GM19372 (cell line): ENCODE measurements at regions not wholly inside any gene's neighbourhood (a gene's known extent, or its start where the extent isn't known, plus 50 kb on each side); places are given as distances from the start of the nearest gene placed in this dataset.

Experiments used
- ATAC-seq: cut with Tn5 transposase; IDR thresholded peaks from one replicate; pipeline ENCODE4 v1.9.1; 2021; ENCODE audit warnings: mild to moderate bottlenecking, low read depth, moderate library complexity; ENCODE audit not compliant: unreplicated experiment

DNA sequence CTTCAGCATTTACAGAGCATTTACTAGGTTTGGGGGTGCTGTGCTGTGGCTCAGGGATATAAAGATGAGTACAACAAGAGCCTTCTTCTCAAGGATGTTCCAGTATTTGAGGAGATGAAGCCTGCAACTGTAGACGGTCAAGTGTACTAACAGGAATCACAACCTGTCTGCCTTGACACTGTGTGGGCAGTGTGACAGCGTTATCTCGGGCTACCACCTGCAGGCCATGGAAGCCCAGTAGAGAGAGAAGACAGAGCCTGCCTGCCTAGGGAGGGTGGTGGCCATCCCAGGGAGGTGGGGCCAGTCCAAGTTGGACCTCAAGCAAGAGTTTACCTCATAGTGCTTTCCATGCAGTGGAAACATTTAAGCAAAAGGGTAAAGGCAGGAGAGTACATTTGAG is 215.1 kb upstream of the ASIC2 start:
- no peak for ATAC-seq

- no peak for ATAC-seq
These were observed 216.2 kb upstream of the ASIC2 start for GRCh38 chr17:33509331-33509730.

GRCh38 chr17:33511670-33512069 is 218.6 kb upstream of the ASIC2 start:
- no peak for ATAC-seq

GRCh38 chr17:33512113-33512512 is 219.0 kb upstream of the ASIC2 start:
- no peak for ATAC-seq

DNA sequence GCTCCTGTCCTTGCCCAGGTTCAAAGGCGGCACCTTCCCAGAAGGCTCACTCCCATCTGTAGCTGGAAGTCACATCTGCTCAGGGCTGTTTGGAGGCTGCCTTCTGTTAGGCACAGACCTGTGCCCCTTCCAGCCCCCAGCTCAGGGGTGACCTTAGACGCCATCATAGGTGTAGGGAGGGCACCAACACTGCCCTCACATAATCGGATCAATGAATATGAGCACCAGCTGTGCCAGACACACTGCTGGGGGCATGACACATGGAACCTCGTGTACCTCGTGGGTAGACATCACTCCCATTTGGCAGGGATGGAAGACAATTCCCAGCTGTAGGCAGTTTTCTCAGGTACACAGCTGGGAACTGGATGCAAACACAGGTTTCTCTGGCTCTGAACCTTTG is 220.7 kb upstream of the ASIC2 start:
- ATAC-seq = no peak

DNA sequence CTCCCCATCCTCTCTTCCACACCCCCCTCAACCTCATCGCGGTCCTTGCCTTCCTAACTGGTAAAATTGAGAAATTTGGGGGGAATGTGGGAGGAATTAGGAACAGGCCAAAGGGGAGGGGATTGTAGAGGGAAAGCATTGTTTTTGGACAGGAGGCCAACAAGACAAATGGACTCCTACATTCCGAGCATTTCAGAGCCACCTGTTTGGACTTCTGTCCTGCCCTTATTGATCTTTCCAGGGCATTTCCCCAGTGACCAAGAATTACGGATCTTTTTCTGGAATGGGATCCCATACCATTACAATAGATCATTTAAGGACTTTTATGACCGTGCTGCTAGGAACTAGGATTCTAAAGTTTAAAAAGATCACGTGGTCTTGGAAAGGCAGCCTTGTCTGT is 221.3 kb upstream of the ASIC2 start:
- no peak for ATAC-seq

- no peak for ATAC-seq
These were observed 222.9 kb upstream of the ASIC2 start for GRCh38 chr17:33515974-33516373.

GRCh38 chr17:33516645-33517044 is 223.6 kb upstream of the ASIC2 start:
- ATAC-seq = no peak

- ATAC-seq = no peak
These were observed 224.7 kb upstream of the ASIC2 start for GRCh38 chr17:33517746-33518145.

- ATAC-seq = no peak
These were observed 226.6 kb upstream of the ASIC2 start for GRCh38 chr17:33519692-33520091.

- no peak for ATAC-seq
These were observed 227.6 kb upstream of the ASIC2 start for GRCh38 chr17:33520426-33521330.

- ATAC-seq = no peak
These were observed 228.7 kb upstream of the ASIC2 start for GRCh38 chr17:33521784-33522183.

- no peak for ATAC-seq
These were observed 229.5 kb upstream of the ASIC2 start for GRCh38 chr17:33522623-33523022.

- no peak for ATAC-seq
These were observed 230.5 kb upstream of the ASIC2 start for GRCh38 chr17:33523577-33523981.

- ATAC-seq = no peak
These were observed 232.1 kb upstream of the ASIC2 start for GRCh38 chr17:33525186-33525585.

DNA sequence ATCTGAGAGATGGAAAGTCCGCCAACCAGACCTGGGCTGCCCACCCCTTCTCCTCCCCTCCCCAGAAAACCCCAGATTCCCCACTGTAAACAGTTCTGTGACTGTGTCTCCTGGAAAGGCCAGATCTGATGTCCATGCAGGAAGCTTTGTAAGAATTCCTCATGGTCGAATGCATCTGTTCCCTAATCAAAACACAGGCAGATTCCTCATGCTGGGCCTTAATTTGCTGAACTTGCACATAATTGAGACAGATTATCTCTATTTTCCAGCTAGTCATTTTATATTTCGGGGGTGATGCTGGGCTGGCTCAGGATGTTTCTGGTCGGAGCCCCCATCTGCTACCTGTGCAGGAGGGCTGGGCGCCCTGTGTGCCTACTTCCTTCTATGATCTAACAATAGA is 233.6 kb upstream of the ASIC2 start:
- no peak for ATAC-seq

GRCh38 chr17:33527290-33527689 is 234.2 kb upstream of the ASIC2 start:
- no peak for ATAC-seq

DNA sequence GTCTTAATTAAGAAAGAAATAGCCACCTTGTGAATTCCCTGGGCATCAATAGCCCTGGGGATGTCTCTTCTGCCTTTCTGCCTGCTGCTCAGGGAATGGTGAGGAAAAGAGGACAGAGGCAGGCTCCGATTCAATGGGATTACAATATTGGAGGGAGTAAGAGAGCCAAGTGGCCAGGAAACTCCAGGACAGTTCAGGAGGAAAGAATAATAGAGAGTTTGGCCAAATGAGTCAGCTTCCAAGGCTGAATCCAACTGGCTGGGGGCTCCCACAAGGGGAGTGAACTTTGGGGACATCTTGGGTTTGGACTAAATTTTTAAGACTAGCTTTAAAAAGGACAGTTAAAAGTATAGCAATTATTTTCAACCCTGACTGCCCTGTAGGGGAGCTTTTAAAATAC is 235.8 kb upstream of the ASIC2 start:
- no peak for ATAC-seq

DNA sequence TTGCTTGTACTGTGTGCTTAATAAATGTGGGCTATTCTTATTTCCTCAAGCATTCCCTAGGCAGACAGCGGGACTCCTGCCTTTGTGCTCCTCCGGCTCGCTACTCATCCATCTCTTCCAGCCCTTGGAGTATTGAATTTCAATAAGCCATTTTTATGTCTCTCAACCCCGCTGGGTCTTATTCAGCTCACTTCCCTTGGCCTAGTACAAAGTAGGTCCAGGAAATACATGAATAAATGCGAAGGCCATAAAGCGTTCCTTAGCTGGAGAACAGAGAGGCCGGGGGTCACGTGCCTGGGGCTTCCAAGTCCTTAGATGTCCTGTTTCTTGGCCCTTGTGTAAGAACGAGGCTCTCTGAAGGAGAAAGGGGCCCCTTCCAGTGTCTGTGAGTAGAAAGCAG is 236.7 kb upstream of the ASIC2 start:
- no peak for ATAC-seq

DNA sequence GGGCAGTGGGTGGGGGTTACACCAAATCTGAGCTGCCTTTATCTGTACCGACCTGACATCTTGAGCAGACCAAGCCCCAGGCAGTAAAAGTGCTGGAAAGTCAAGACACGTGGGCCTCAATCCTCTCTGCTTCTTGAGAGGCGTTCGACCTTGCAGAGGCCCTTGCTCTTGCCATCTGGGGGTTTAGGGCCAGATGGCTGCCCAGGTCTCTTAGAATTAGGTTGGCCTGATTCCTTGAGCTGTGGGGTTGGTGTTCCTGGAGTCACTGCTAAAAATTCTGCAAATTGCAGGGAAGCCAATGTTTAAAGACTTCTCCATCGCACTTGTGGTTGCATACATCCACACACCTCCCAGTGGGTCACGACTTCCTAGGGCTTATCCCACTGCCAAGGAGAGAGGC is 238.2 kb upstream of the ASIC2 start:
- ATAC-seq = no peak

DNA sequence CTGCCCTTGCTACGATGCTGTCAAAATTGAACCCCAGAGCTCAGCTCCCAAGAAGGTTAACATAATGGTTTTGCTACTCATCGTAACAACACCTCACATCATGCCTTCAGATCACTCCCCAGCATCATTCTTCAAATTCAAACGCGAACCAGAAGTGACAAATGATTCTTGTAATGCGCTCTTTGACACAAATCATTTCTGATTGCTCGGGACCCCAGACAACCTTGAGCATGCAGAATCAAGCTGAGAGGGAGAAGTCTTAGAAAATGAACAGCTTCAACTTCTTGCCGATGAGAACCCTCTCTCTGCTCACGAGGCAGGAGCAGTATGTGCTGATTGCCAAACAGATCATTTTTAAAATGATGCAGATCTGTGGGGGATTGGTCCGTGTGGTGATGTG is 241.0 kb upstream of the ASIC2 start:
- ATAC-seq = no peak

- ATAC-seq = no peak
These were observed 252.0 kb upstream of the ASIC2 start for GRCh38 chr17:33545124-33545523.

- no peak for ATAC-seq
These were observed 257.2 kb upstream of the ASIC2 start for GRCh38 chr17:33550261-33550660.
